GM19468 (cell line): ENCODE measurements at regions not wholly inside any gene's neighbourhood (a gene's known extent, or its start where the extent isn't known, plus 50 kb on each side); places are given as distances from the start of the nearest gene placed in this dataset.

Experiments used
- ATAC-seq: cut with Tn5 transposase; IDR thresholded peaks from one replicate; pipeline ENCODE4 v1.9.1; 2021; ENCODE audit warnings: mild to moderate bottlenecking, moderate library complexity, moderate number of reproducible peaks; ENCODE audit not compliant: unreplicated experiment; ENCODE audit errors: extremely low read depth

GRCh38 chr1:208803011-208803811 lies 559.0 kb upstream of the PLXNA2 start:
- ATAC-seq = no peak

- ATAC-seq = no peak
Measured at GRCh38 chr1:208807446-208808127, 563.4 kb upstream of the PLXNA2 start.

GRCh38 chr1:208808301-208808700 lies 564.1 kb upstream of the PLXNA2 start:
- ATAC-seq = no peak

- ATAC-seq = no peak
Measured at GRCh38 chr1:208809876-208810275, 565.7 kb upstream of the PLXNA2 start.

- ATAC-seq = no peak
Measured at GRCh38 chr1:208818770-208819445, 574.7 kb upstream of the PLXNA2 start.

GRCh38 chr1:208820580-208821212 lies 576.5 kb upstream of the PLXNA2 start:
- no peak for ATAC-seq

- no peak for ATAC-seq
Measured at GRCh38 chr1:208821939-208822338, 577.8 kb upstream of the PLXNA2 start.

GRCh38 chr1:208825300-208825699 lies 581.1 kb upstream of the PLXNA2 start:
- no peak for ATAC-seq

GRCh38 chr1:208829595-208829994 lies 585.4 kb upstream of the PLXNA2 start:
- ATAC-seq = no peak

GRCh38 chr1:208834381-208835096 lies 590.4 kb upstream of the PLXNA2 start:
- ATAC-seq = no peak

- ATAC-seq = no peak
Measured at GRCh38 chr1:208835097-208835463, 590.9 kb upstream of the PLXNA2 start.

- no peak for ATAC-seq
Measured at GRCh38 chr1:208835781-208836180, 591.6 kb upstream of the PLXNA2 start.

- ATAC-seq = no peak
Measured at GRCh38 chr1:208837242-208837641, 593.1 kb upstream of the PLXNA2 start.

- no peak for ATAC-seq
Measured at GRCh38 chr1:208841436-208841835, 597.3 kb upstream of the PLXNA2 start.

- no peak for ATAC-seq
Measured at GRCh38 chr1:208842451-208842850, 598.3 kb upstream of the PLXNA2 start.

- ATAC-seq = no peak
Measured at GRCh38 chr1:208844158-208844557, 600.0 kb upstream of the PLXNA2 start.

- no peak for ATAC-seq
Measured at GRCh38 chr1:208848854-208849253, 604.7 kb upstream of the PLXNA2 start.

GRCh38 chr1:208850442-208850841 lies 606.3 kb upstream of the PLXNA2 start:
- ATAC-seq = no peak

- no peak for ATAC-seq
Measured at GRCh38 chr1:208851366-208851765, 607.2 kb upstream of the PLXNA2 start.

- no peak for ATAC-seq
Measured at GRCh38 chr1:208852911-208853310, 608.7 kb upstream of the PLXNA2 start.
